Stimulated activated CD4-positive, alpha-beta T cell treated with anti-CD3 and anti-CD28 coated beads, Interleukin-15, amount 100 ng/mL, for 1 hour (primary cell): ENCODE measurements at regions not wholly inside any gene's neighbourhood (a gene's known extent, or its start where the extent isn't known, plus 50 kb on each side); places are given as distances from the start of the nearest gene placed in this dataset.

Experiments
- DNase-seq, 2 donors: peaks; one replicate each; pipeline ENCODE4 v3.0.0-alpha.2; 2020; ENCODE audit warnings: low read depth in 1 of 2, low spot score in 1 of 2

- no peak for DNase-seq
Measured at GRCh38 chr18:78510636-78511035, 469.0 kb upstream of the SALL3 start.

GRCh38 chr18:78511666-78512601 is 467.7 kb upstream of the SALL3 start:
- no peak for DNase-seq

DNA sequence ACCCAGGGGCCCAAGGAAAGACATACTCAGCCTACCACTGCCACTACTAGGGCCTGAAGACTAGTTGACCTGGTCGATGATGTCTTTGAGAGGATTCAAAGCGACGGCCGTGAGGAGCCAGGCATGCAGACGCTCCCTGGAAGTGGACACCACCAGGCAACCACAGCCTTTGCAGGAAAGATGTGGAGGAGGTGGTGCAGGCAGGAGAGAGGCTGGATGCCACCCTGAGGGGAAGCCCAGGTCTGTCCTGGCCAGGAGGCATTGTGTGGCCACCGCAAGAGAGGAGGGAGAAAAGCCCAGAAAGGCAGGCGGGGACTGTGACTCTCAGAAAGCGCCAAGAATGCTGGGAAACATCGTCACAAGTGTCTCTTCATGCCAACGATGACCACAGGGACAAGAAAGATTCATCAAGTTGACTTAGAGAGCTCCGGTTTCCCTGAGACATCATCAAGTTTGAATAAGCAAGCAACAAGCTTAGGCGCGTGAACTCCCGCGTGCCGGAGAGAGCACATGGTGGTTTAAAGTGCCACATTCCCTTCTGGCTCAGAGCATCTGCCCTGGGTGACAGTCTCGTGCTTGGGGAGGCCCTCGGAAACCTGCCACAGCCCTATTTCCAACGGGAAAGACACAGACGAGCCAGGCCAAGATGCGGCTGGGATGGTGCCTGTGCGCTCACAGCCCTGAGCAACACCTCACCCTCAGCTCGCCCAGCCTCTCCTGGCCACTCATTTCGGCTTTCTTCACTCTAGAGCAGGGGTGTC is 464.5 kb upstream of the SALL3 start:
- DNase-seq: no peak

- no peak for DNase-seq
Measured at GRCh38 chr18:78517328-78517727, 462.3 kb upstream of the SALL3 start.

GRCh38 chr18:78517973-78518372 is 461.6 kb upstream of the SALL3 start:
- DNase-seq: no peak

- no peak for DNase-seq
Measured at GRCh38 chr18:78518805-78519204, 460.8 kb upstream of the SALL3 start.

DNA sequence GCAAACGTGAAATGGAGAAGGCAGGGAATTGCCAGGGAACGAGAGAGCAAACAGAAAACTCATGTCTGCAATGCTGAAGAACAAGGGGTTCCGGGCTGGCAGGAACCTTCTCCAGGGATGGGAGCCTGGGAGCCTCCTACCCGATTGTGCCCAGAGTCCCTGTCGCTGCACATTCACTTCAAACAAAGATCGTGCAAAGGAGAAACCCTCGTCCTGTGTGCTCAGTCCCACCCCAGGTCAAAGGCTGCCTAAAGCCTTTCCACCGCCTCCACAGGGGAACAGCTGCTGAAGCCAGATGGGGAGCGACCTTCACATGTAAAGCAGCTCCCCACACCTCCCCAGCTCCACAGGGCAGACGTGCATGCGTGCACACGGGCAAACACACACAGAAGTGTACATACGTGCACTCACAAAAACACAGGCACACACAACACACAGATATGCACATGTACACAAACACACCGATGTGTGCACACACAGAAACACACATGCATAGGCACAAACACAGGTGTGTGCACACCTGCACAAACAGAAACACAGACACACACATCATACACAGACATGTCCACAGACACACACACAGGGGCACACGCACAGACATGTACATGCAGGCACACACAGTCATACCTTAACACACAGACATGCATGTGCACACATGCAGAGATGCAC is 460.1 kb upstream of the SALL3 start:
- DNase-seq: no peak

DNA sequence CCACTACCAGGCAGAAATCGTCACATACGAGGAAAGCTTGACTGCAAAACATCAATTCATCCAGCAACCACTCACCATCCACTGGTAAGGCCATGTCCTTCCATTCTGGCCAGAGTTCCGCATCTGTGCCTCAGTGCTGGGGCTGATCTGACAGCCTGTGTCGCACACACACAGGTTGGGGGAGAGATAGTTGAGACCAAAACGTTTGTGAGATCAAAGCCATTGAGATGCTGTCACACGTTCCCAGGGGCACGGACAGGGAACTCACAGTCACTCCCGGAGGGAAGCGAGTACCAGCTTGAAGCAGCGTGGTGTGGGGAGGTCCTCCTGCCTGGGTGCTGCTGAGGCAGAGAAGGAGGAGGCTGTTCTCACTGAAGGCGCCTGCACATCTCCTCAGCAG is 458.5 kb upstream of the SALL3 start:
- DNase-seq: no peak

DNA sequence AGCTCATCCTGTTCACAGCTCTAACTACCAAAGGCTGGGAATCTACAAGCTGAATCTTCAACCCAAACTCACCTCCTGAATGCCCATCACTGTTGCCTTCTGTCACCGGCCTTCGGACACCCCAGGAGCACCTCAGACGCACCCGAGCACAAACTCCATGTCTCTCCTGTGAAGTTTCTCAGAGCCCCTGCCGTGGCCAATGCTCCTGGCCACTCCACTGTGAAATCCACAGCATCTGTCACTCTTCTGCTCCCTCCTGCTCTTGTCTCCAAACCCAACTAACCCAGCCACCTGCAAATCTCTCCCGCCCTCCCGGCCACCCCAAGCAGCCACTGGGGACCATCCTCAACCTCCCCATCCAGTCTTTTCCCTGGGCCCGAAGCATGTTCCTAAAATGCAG is 457.9 kb upstream of the SALL3 start:
- DNase-seq: no peak

- DNase-seq: no peak
Measured at GRCh38 chr18:78522507-78522906, 457.1 kb upstream of the SALL3 start.

- DNase-seq: no peak
Measured at GRCh38 chr18:78523850-78524249, 455.8 kb upstream of the SALL3 start.

DNA sequence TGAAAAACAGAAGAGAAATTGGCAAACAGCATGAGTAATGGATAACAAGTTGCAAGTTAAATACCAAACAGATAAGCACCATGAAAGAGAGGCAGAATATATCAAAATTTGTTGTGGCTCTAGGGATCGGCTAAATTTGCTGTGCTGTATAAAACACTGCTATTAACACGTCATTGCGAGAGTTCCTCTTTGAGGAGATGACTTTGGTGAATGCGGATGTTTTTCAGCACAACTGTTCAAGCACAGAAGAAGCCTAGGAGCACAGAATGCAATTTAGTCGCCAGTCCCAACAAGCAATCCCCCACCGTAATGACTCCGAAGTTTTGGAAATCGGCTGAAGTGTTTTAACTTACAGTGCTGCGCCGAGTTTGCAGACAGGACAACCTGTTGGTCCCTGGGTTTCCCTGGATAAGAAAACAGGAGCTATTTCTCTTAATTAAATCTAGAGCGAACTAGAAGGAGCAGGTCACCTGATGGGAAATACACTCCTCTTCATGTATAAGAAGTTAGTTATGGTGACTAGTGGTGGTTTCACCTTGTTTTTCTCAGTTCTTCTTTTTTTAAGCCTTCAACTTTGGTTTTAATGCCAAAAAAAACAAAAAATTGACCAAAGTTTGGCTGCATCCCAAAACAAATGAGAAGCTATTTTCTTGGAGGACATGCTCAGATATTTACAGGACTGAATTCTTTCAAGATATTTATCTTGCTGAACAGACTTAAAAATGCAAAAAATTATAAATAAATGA is 454.1 kb upstream of the SALL3 start:
- no peak for DNase-seq

DNA sequence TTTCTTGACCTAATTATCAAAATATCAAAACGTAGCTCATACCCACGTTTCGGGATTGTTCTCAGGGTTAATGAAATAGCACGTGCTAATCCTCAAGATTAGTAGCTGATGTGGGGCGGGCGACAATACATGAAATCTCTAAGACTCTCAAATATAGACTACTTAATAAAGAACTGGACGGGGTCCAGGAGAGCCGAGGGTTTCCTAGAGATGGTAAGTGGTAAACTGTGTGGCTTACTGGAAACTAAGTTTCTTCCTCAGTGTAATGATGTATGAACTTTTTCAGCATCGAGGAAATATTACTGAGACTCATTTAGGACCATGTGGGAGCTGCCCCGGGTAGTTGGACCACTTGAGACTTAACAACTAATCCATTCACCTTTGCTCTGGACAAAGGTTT is 453.3 kb upstream of the SALL3 start:
- no peak for DNase-seq

DNA sequence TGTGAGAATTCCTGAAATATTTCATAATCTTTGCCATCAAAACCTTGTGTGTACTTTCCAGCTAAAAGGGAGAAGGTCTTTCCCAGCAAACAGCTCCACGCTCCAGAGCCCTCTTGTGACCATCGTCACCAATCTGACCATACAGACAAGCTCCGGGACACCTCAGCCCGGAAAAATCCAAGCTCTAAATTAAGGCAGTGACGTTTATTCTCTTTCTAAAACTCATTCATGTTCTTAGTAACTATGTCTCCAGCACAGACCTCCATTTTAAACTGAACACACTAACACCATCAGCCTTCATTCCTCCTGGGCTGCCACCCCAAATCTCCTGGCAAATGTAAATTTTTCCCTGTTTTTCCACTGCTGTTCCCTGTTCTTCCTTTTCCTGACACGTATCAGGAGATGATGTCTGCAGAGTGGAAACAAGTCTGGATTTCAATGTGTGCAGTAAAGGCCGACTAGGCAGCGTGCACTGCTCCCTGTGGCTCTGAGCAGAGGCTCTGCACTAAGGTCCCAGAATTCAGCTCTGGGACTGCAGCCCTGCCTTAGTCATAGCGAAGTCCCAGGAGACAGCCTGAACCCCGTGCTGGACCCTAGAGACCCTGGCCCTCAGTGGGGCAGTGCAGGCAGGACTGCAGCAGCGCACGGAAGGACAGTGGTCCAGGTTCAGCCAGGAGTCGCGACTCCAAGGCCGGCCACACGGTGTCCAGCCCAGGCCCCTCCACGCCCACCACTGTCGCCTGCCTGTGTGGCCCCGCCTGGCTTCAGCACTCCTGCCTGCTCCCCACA is 452.5 kb upstream of the SALL3 start:
- DNase-seq: no peak

GRCh38 chr18:78527984-78528383 is 451.6 kb upstream of the SALL3 start:
- no peak for DNase-seq

- DNase-seq: no peak
Measured at GRCh38 chr18:78528411-78529258, 451.0 kb upstream of the SALL3 start.

- no peak for DNase-seq
Measured at GRCh38 chr18:78531637-78532036, 448.0 kb upstream of the SALL3 start.

DNA sequence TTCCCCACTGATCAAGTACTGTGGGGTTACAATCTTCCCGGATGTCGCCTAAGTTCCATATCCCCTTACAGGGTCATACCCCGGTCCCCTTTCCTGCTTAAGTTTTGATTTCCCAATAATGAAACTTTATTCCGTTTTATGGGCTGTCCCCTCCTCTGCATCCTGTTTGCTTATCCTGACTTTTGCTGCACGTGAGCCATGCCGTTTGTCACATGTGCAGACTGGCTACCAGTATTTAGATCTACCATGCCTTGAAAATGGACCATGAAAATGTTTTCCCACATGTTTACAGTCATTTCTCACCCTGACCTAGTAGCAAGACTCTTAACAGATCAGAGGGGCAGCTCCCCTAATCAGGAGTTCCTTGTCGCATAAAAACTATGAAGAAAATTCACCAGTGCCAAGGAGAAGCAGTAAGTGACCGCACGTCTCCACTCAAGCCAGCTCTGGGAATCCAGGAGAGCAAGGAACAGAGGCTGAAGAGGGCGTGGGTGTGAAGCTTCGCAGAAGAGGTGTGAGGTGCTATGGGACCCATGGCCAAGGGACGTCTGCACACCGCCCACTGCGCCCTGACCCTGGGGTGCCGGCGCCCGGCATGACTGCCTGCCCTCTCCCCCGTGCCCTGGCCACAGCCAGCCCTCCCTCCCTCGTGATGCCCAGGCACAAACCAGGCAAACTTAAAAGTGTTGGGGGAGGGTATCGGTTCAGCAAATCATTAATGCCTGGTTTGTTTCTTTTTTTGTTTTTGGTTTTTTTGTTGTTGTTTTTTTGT is 440.8 kb upstream of the SALL3 start:
- DNase-seq: no peak
